Stomach (tissue), 4 donors: ENCODE measurements at regions not wholly inside any gene's neighbourhood (a gene's known extent, or its start where the extent isn't known, plus 50 kb on each side); places are given as distances from the start of the nearest gene placed in this dataset.

ENCODE experiments used
- CTCF ChIP-seq, 7 experiments: fragments of 450-650 bp in 4 of 7; fragments of 200-600 bp in 3 of 7; sonication (generic) in 3 of 7; IDR thresholded peaks; one replicate each; pipeline ENCODE4 v1.5.1; 2016 to 2019; ENCODE audit warnings: antibody characterized with exemption in 7 of 7, control low read depth in 2 of 7, mild to moderate bottlenecking in 1 of 7
- EP300 ChIP-seq: sonication (generic); formaldehyde crosslinking; IDR thresholded peaks from one replicate; pipeline ENCODE4 v1.6.1; 2017; ENCODE audit warnings: antibody characterized with exemption

GRCh38 chr7:156491435-156491834 lies 149.1 kb upstream of the RNF32 start:
- TF ChIP-seq CTCF (IDR thresholded peaks at IDR 0.05): no peak
- TF ChIP-seq EP300: no peak
